GM19463 (cell line): ENCODE measurements at regions not wholly inside any gene's neighbourhood (a gene's known extent, or its start where the extent isn't known, plus 50 kb on each side); places are given as distances from the start of the nearest gene placed in this dataset.

ENCODE experiments used
- ATAC-seq: cut with Tn5 transposase; IDR thresholded peaks from one replicate; pipeline ENCODE4 v1.9.1; 2021; ENCODE audit warnings: mild to moderate bottlenecking, moderate library complexity; ENCODE audit not compliant: unreplicated experiment

DNA sequence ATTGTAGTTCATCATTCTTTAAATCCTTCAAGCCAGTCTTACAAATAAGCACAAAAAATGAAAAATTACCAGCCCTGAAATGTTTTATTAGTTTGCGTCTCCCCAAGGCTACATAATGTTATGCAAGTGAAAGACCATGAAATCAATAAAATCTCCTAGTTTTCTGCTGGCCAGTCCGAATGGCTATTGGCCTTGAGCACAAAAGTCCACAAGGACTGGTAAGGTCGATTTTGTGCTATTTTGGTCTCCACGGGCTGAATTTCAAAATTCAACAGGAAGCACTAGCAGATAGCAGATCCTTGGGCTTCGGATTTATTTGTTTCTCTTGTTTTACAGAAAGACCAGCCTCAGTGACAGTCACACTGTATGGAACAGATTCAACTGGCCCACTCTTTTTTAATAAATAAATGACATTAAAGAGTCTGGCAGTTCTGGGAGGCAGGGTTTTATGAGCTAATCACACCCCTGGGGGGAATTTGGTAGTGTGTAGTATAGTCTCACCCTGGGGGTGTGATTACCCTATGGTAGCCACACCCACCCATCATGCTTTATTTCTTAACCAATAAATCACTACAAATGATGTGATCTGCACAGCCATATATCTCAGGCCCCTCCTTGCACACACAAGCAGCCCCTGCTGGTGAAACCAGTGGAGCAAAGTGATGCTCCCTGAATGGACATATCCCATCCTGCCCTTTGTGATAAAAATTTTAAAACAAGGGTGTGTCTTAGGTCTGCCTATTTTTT is 51.1 kb upstream of the TMEM33 start:
- ATAC-seq = no peak

DNA sequence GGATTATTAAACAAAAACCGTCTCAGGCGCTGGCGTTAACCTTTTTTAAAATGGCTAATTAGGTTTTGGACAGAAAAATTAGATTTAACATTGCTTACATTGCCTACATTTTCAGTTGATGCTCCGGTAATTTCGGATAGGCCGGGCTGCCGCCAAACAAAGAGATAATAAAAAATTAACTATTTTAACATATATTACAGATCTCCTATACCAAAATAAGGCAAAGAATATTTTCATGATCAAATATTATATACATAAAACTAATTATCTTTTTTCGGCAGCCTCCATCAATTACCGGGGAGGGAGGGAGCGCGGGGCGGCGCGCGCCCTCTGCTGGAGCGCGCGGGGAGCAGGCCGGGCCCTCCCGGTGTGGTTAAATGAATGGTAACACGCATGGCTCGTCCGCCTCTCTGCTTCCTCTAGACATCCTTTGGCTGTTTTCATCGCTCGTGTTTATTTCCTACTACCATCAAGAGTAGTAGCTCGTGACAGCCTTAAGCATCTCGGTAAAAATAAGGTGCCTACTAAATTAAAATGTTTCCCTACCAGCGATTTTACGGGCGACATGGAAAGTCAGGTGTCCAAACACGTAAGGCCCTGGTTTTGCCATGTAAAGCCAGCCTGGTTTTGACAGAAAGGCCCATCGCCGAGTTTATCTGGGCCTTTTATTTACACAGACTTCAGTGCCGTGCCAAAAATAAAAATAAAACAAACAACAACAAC is 52.4 kb upstream of the TMEM33 start:
- ATAC-seq = peak; percentile 85

DNA sequence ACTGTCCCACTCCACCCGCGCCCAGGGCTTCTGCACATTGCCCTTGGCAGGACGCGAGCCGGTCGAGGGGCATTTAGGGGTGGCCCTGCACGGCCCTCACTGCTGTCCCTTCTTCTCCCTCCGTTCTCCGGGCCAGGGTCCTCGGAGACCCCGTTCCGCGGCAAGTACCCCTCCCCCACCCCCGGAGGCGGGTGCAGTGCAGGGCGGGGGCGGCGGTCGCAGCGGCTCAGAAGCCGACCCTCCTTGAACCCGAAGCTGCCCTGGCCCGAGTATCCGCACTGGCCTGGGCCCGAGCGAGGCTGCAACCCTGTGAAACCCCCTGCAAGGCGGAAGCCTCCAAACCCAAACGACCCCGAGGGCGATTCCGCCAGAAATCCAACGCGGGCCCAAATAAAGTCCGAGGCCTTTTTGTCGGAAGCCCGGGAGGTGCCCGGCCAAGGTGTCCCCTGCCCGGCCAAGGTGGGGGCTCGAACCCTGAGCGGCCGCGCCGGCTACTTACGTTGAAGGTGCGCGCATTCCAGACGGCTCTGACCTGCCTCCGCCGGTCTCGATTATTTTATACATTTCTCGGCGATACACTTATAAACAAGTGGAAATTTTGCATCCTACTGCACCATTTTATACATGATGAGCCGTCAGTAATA is 53.1 kb upstream of the TMEM33 start:
- ATAC-seq = no peak

DNA sequence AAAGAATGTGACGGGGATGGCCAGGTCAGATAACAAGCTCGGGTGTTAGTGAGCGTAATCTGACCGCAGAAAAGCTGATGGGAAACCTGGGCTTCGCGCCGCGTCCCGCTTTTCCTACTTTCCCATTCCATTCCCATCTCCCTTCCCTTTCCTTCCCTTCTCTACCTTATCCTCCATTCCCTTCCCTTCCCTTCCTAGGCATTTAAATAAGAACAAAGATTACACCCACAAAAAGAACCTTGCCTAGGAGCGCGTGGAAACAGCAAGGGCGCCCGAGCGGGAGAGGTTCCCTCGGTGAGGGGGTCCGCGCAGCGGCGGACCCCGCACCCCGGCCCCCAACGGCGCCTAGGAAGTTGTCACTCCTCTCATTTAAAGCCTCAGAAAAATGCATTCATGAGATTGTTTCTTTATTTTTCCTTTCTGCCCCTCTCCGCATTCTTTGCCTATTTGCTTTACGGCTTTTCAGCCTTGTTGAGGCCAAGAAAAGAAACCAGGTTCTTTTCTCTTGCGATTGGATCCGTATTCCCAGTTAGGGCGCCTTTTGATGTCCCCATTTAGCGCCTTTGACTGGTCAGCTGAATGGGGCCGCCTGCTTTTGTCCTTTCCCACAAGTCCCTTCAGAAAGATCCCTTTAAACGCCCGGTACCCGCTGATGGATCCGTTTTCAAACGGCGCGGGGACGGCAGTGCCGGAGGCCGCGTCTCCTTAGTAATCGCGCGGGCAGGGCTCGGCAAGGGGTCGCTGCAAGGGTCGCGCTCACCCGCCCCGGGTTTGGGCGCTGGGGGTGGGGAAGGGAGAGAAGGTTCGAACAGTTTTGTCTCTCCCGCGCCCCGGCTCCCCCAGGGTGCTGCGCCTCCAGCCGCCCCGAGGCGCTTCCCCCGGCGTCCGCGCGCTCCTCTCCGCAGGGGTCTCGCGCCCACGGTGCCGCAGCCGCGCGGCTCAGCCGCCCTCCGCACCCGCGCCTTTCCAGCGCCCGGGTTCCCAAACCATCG is 54.1 kb upstream of the TMEM33 start:
- no peak for ATAC-seq

DNA sequence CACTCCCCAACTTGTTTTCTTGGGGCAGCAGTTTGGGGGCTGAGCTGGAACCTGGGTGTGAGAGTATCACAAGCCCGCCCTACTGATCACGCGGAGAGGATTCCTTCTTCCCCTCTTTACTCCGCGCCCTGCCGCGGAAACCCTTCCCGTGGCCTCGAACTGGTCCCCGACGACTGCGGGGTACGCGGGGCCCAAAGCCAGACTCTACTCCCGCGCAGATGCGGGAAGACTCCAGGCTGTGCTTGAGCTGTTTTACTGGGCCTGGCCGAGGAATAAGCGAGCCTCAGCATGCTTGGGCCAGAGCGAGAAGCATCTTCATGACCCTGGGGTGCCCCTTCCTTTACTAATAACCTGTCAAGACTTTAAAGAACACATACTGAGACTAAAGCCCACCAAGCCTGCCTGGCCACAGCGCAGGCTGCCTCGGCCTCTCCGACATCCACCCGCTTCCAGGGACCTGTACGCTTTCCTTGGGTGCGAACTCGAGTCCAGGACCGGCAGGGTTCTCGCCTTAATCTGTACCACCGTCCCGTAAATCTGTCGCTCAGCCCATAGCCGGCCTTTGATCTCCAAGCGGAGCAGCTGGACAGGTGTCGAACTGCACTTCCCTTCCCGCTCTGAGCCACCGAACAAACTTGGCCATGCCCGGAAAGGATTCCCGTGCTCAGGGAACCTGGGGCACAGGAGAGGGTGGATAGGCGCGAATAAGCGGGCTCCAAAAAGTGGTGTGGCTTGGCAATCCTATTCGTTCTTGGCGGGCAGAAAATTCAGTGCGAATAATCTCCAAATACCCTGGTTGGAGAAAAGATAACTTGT is 55.0 kb upstream of the TMEM33 start:
- ATAC-seq = no peak

DNA sequence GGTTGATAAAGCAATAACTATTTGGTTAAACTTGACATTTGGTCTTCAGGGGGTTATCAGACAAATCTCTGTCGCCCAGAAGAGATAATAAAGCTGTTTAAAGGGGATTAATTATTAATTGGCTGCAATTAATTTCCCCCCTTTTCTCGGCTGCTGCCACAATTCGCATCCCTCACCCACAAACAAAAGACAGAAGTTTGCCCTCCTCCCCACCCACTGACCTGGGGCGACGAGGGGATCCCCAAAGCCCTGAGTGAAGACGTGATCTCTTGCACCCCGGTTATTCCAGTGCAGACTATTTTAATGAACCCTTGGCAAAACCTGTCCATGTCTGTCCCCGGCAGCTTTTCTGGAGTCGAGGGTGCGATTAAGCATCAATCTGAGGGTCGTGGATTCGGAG is 55.7 kb upstream of the TMEM33 start:
- no peak for ATAC-seq

DNA sequence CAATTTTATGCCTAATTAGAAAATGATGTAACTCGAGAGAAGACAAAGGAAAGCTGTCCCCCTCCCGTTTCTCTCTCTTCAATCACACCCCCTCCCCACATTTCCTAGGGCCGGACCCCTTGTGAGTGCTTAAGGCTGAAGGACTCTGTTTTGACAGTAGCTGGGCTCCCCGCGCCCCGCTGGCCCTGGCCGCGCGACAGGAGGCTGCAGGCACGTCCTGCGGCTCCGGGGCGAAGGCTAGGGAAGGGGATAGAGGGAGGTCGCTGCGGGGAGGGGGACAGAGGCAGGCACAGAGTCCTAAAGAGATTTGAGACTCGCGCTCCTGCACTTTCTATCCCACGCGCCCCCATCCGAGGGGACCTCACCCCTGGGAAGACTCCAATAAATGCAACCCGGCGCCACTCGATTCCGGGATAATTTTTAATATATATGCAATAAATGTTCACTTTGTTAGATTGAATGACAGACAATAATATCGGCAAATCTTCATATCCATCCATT is 56.2 kb upstream of the TMEM33 start:
- ATAC-seq = no peak

DNA sequence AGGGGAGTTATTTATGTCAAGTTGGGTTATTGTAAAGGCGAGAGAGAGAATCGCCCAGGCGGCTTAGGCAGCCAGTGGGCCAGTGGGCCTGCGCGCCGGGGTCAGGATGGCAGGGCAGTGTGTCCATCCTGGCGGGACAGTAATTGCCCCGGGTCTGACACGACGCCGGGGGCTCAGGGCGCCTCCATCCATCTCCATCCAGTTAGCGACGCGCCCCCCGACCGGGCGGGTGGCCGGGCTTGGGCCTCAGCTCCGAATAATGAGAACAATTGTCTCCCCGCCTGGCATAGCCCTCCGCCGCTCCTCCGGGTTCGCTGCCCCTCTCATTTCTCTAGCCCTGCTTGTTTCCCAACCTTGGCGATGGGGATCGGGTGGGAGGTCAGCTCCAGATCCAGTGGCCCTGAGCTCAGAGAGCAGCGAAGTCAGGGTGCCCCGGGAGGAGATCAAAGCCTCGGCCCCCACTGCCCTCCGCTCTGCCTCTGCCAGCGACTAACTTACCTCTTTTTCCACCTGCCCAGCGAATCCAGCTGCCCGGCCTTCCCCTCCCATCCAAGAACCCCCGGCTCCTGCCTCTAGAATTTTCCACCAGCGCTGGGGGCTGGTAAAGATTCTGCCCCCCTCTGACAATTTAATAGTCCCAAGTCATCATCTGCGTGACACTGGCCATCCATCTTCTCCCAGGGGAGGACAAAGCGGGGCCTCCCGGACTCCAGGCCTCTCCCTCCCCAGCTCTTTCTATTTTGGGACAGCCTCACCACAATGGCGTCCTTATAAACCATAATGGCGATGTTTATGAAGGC is 56.9 kb upstream of the TMEM33 start:
- ATAC-seq = no peak

DNA sequence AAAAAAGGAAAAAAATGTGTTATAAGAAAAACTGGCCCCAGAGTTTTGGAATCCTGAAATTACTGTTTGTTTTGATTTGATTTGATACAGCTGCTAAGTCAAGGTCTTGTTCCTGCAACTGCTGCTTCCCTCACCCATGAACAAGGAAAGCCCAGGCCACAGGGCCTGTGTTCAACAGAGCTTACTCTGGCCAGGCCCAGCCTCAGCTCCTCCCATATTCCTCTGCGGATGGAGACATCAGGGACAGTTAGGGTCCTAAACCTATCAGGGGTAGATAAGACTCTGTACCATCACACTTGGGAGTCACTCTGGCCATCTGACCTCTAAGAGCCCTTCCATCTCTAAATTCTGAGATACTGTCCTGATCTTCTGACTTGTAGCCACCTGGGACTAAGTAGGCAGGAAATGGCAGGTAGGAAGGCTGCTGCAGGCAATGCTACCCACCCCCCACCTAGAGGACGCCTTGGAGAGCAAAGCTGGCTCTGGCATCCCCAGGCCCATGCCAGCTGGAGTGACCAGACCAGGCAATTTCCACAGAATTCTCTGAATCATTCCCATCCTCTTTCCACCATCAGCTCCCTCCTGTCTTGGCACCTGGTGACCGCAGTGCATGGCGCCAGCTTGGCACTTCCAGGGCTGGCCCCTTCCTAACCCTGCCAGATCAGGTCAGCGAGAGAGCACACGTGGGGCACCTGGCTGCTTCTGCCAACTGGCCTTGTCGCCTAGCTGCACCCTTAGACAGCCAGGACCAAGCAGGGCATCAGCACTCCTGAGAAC is 58.0 kb upstream of the TMEM33 start:
- ATAC-seq = no peak

DNA sequence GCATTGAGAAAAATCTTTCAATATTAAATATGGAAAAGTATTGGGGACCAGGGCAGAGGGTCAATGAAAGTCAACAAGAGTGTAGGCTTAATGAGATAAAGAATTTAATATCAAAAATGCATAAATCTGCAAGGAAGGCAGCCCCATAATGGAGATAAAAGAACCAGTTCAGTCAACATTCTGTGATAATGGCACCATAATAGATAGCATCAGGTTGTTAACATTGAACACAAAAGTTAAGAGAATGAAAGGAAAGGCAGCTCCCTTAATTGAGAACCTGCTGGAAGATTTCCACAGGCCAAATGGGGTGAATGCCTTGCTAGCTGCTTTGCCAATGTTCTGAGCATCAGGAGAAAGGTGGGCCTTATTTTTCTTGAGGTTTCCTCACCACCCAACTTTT is 60.4 kb upstream of the TMEM33 start:
- ATAC-seq = no peak

DNA sequence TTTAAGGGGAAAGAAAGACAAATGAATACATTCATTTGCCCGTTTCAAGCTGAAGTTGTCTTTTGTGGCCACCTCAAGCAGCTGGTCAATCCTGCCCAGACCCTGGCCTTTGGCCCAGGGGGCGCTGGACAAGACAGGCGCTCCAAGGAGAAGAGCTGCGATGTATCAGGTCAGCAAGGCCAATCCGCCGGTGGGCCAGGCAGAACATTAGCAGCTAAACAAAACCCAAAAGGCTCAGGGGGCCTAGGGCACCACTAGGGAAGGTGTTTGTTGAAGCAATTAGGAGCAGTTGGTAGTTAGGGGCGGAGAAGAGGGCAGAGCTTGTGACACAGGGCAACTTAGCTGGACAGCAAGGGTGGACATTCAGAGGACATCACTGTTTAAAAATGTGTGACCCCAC is 60.8 kb upstream of the TMEM33 start:
- no peak for ATAC-seq

DNA sequence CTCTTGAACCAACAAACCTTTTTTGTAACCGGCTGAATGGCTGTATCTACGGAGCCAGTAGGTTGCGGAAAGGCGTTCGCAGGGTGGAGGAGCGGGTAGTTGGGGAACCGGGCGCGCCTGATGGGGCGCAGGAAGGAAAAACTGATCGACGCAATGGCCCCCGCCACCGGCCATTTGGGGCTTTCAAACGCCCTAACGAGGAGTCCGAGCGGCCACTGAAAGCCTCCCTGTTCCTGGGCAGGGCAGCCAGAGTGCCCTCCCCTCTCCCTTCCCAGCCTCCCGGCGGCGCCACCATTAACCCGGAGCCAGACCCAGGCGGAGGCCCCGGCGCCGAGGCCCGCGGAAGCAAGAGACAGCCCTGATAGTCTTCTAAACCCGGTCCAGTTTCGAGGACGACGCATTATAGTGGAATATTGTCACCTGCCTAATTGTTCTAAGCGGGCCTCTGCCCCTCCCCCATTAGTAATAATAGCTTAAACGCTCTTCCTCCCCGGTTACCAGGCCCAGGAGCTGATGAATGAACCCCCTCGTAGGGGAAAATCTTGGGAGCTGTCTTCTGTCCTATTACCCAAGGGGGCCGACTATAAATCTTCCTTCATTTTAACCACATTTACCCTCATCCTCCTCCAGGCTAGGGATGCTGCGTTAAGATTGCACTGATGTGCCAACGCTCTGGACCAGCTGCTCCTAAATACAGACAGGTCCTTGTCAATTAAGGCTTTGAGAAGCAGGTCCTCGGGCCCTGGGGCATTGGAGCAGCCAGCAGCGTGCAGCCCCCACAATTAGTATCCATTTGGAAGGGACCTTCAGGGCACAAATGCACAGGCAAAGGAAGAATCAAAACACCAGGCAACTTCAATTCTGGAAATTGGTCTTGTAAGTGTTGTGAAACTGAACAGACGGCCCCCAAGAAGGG is 61.6 kb upstream of the TMEM33 start:
- no peak for ATAC-seq

DNA sequence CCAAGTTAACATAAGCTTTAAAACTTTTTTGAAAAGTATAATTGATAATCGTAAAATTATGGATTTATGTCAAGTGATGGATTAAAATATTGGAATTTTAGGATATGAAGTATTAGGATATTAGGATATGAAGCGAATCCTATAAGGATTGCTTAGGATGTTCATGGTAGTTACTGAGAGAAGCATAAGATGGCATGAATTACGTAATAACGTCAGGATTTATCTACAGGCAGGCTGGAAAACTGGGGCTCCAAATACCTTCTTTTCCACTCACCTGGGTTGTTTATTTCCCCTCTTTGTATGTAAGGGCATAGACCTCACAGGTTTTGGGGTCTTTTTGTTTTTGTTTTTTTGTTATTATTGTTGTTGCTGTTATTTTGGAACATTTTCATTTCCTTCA is 65.2 kb upstream of the TMEM33 start:
- no peak for ATAC-seq

DNA sequence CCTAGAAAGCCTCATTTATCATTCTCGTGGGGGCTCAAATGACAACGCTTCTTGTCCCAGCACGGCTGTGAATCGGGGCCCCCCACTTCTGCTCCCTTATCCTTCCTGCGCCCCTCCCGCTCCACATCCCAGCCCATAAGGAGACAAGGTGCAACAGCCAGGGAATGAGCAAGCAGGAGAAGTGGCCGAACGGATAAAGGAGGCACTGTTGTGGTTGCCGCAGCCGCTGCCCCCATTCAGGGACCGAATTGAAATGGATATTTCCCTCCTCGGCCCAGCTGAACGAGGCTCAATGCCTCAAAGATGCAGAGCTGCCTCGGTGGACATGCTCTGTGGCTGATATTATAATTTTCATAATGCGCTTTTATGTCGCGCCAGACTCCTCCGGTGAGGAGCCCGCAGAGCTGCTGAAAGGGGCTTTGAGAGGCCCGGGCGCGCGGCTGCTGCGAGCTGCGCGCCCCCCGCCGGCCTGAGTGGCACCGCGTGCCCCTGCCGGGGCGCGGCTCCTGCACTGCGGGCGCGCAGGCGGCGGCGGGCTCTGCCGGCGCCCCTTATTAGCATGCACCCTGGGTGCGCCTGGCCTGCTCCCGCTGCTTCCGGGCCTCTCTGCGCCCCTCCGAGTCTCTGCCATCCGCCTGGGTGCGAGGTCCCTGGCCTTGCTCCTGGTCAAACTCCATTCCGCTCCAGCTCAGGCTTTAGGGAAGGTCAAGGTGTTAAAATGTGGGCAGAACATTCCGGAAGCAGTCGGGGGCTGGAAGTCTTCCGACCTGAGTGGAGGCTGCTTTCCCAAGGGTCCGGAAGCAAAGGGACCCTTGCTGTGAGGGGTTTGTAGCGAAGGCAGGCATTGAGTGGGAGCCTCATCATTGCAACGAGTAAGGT is 68.2 kb upstream of the TMEM33 start:
- no peak for ATAC-seq

DNA sequence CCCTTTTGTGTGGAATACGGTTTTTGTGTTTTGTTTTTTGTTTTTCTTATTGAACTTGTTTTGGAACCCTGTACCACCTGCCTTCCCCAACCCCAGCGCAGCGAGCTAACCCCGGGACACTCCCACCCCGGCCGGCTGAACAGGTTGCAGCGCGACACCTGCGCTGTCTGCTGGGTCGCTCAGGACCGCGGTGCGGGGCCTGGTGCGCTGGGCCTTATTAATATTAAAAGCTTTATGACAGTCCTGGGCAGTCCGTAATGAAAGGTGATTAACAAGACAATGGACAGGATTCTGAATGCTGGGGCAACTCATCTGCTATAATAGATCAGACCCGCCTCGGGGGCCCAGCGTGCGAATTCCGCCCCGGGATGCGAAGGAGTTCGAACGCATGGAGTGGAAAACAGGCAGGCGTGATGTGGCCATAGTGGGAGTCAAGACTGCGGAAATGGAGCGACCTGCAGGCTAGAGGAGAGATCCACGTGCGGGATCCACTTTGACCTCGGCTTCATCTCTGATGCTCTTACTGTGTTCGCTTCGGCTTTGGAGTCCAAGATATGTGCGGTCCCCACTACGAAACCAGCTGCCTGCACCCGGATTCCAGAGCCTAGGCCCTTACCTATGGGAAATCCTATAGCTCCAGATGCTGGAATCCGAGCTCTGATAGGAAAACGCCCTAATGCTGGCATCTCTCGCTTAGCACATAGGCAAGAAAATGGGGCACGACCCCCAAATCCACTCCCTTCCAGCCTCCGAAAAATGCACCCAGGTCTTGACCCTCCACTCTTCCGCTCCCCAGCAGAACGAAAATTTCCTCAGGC is 69.0 kb upstream of the TMEM33 start:
- ATAC-seq = no peak
